Anterior cingulate cortex (tissue), 58 donors: ENCODE measurements at regions not wholly inside any gene's neighbourhood (a gene's known extent, or its start where the extent isn't known, plus 50 kb on each side); places are given as distances from the start of the nearest gene placed in this dataset.
A peak's percentile ranks its signal among the peaks of the same experiment; 100 is the strongest.
"Not testable (repeated sequence)": the region's sequence is repeated elsewhere in the genome, so short reads cannot be mapped to it uniquely, and the experiment has no call there.

Experiments used
- DNase-seq, 58 donors: peaks; one replicate each; lab custom pipeline; 2025; lab: John Stamatoyannopoulos, UW

GRCh38 chr7:148507787-148508186 is 82.8 kb upstream of the C7orf33 start:
- no peak for DNase-seq

- DNase-seq = no peak
Observed at GRCh38 chr7:148514236-148514635, 76.3 kb upstream of the C7orf33 start.

DNA sequence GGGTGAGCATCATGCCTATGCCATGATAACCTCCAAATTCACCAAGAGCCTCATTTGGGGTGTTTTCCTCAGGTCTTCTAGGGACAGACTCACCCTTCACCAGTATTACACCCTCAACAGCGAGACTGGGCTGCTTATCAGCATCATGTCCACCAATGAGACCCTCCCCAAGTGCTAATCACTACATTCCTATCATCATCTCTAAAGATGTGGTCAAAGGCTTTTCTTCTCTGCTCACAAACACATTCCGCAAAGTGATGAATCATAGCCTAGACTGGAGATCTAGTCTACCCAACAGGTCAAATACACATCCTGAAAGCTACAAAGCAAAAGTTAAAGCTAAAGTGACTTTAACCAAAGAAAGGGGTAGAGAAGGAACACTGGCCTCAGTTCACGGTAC is 75.3 kb upstream of the C7orf33 start:
- no peak for DNase-seq

- DNase-seq = no peak
Observed at GRCh38 chr7:148515728-148516695, 74.6 kb upstream of the C7orf33 start.

- not testable (repeated sequence) for DNase-seq
Observed at GRCh38 chr7:148519386-148519785, 71.2 kb upstream of the C7orf33 start.

DNA sequence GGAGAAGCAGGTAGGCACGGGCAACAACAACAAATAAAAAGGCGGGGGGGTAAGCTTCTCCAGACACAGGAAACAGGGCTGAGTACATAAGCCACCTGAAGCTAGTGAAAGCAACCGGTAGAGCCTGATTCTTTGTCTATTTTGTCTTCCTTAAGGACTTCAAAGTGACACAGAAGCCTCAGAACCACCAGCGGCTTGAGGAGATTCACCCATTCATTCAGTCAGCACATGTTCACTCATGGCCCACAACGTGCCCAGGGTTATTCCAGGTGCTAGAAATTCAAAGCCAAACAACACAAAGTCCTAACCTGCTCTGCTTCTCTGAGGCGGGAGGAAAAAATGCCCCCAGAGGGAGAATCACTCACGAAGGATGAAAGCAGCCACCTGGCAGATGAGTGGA is 69.3 kb upstream of the C7orf33 start:
- no peak for DNase-seq

DNA sequence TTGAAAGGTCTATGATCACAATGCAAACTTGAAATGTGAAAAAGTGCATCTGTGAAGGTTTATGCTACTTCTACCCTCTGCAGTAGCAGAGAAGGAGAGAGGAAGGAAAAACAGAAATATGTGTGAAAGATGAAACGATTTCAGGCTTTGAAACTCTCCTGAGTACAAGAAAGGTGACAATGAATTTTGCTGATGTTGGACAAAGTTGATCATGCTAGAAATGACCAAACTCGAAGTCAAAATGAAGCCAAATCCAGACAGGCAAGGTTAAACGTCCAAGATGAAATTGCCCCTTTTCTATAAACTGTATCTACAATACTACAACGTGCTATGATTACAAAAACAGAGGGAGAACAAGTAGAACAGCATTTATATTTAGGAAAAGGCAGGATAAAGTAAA is 67.0 kb upstream of the C7orf33 start:
- no peak for DNase-seq

DNA sequence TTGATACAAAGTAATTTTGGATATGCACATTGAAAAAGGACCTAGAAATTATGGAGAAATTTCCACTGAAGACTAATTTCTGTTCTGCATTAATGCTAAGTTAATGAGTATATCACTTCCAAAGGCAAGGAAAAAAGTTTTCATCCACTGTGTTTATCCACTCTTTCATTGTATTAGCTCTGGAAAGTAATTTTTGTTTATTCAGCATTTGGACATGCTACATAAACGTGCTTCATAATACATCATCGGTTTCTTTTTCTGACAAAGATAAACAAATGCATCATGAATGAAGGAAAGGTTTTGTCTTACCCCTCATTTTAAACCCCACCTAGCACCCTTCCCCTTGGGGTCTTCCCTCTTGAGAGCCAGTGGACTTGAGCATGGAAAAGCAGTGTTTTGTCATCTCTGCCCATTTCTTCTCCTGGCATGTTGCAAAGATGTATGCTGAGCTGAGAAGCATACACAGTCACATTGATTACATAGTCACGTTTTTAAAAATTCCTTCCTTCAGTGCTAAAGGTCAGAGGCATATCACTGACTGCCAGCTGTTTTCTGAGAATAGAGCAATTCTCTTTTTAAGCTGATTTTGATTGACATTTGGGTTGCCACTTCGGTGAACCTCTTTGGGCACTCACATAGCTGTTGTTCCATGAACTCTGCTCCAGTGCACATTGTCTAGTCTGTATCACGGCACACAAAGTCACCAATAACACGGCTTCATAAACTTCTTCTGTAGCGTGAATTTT is 65.9 kb upstream of the C7orf33 start:
- DNase-seq = no peak

- DNase-seq = peak in 20 of 58 donors; percentile 1 to 37 (median 9)
Observed at GRCh38 chr7:148527717-148528168, 62.8 kb upstream of the C7orf33 start.

DNA sequence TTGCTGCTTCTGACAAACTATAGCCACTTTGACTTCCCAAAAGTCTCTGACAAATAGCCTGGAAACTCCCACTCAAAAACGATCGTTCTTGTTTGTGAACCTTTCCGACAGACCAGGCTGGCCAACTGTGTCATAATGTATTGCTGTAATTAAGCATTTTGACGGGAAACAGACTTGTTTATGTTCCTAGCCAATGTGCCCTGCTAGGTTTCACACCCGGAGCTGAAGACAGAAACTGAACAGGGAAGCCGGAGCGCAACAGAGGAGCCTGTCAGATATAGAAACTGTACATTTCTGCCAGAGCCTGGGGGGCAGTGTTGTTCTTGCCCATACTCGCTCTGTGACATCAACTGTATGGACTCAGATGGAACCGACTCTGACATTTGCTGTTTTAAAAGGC is 55.3 kb upstream of the C7orf33 start:
- peak in 10 of 58 donors; percentile 1 to 16 (median 4) for DNase-seq

DNA sequence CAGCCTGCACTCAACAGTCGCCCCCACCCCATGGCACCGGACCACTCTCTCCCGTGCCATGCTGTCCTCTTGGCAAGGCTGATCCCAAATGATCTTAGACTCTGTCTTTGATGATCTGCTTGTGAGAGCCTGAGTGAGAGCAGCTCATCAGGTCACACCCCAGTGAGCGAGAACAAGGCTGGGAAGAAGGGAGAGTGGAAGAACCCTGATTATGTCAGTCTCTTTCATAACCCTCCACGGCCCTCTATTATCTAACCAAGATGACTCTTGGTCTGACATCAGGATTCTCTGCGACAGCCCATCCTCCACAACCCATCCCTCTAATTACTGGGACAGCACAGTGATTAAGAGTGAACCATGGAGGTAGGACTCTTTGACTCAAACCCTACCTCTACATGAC is 53.1 kb upstream of the C7orf33 start:
- DNase-seq = no peak

GRCh38 chr7:148540041-148540738 is 50.4 kb upstream of the C7orf33 start:
- DNase-seq = peak in 19 of 58 donors; percentile 3 to 56 (median 14)
